A172 (cell line): ENCODE measurements at regions not wholly inside any gene's neighbourhood (a gene's known extent, or its start where the extent isn't known, plus 50 kb on each side); places are given as distances from the start of the nearest gene placed in this dataset.

Source experiments
- DNase-seq: peaks from one replicate; pipeline ENCODE4 v3.0.0-alpha.2; 2015; ENCODE audit warnings: low spot score

GRCh38 chr7:85890244-85890811 lies 703.5 kb upstream of the SEMA3D start:
- peak; percentile 24 for DNase-seq

DNA sequence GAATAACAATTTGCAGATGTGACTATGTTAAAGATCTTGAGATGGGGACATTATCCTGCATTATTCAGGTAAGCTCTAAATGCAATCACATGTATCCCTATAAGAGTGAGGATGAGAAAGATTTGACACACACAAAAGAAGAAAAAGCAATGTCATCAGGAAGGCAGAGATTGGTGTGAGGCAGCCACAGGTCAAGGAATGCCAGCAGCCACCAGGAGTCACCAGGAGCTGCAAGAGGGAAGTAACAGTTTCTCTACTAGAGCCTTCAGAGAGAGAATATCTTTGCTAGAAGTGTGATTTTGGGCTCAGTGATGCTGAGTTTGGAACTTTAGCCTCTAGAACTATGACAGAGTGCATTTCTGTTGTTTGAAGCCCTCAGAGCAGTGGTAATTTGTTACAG lies 700.3 kb upstream of the SEMA3D start:
- no peak for DNase-seq

- DNase-seq: no peak
Measured at GRCh38 chr7:85882335-85882734, 695.5 kb upstream of the SEMA3D start.

DNA sequence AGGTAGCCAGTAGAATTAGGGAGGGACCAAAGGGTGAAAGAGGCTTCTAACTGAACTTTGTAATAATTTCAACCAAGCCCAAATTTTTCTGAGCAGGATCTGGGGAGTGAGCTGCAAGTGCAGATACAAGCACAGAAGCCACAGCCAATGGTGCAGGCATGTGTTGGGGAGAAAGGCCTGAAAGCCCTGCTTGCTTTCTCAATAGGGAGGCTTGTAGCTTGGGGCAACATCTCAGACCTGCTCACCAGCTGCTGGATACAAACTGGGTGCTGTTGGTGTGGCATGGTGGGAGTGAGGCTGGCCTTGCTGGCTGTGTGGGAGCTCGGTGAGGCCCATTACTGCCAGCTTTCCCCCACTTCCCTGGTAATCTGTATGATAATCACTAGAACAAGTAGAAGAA lies 688.5 kb upstream of the SEMA3D start:
- DNase-seq: no peak

GRCh38 chr7:85866540-85866939 lies 679.7 kb upstream of the SEMA3D start:
- no peak for DNase-seq

DNA sequence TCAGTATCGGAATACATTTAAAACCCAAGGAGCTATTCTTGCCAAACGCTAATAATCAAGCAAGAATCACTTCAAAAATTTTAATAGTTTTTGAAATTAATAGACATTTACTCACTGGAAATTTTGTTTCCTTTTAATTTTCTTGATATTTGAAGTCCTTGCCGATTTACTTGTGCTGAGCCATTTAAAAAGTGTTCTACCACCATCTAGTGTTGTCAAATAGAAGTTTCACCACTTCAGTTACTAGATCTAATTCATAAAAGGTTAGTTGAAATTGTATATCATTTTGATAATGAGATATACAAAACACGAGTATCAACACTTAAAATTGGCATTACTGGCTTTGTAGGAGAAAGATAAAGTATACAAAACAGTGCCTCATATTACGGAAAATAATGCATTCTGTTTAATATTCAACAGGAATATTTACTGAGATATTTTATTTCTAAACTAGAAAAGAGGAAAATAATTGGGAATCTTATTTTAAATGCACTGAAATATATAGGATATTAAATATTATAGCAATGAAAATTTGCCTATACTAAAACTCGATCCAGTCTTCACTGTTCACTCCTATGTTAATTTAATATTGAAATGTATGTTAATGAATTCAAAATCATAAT lies 664.8 kb upstream of the SEMA3D start:
- peak; percentile 10 for DNase-seq

- no peak for DNase-seq
Measured at GRCh38 chr7:85850381-85850780, 663.5 kb upstream of the SEMA3D start.

DNA sequence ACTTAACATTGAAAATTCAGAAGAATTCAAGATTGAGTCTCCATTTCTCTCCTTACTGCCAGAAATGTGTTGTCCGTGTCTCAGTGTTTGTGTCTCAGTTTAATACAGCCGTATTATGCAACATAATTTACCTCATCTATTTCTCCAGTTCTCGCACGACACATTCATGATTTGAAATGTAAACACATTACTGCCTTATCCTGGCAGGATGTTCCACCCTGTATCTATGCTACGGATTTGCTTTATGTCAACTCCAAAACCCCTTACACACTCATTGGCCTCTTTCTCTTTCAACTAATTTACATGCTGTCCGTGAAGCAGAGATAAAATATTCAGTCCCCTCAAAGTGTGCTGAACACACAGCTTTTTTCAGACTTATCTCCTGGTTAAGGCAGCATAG lies 653.7 kb upstream of the SEMA3D start:
- no peak for DNase-seq

GRCh38 chr7:85833066-85833465 lies 646.2 kb upstream of the SEMA3D start:
- no peak for DNase-seq

- DNase-seq: no peak
Measured at GRCh38 chr7:85830982-85831381, 644.1 kb upstream of the SEMA3D start.

GRCh38 chr7:85829817-85830432 lies 643.1 kb upstream of the SEMA3D start:
- peak; percentile 14 for DNase-seq

- no peak for DNase-seq
Measured at GRCh38 chr7:85829176-85829575, 642.3 kb upstream of the SEMA3D start.

DNA sequence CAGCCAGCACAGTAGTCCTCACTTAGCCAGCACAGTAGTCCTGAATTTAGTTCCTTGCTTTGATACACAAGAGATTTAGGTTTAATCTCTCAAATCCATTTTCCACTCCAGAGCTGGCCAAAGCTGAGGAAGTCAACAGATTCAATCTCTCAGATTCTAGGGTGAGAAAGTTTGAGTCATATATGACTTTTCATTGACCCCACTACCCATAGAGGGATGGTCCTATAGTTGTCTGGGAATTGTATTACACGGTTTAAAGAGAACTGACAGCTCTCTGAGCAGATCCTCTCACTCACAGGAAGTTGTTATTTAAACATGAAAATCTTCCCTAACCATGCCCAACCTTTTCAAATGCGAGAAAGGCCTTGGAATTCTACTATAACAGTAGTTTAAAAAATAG lies 641.8 kb upstream of the SEMA3D start:
- no peak for DNase-seq

- no peak for DNase-seq
Measured at GRCh38 chr7:85823396-85824080, 636.7 kb upstream of the SEMA3D start.

DNA sequence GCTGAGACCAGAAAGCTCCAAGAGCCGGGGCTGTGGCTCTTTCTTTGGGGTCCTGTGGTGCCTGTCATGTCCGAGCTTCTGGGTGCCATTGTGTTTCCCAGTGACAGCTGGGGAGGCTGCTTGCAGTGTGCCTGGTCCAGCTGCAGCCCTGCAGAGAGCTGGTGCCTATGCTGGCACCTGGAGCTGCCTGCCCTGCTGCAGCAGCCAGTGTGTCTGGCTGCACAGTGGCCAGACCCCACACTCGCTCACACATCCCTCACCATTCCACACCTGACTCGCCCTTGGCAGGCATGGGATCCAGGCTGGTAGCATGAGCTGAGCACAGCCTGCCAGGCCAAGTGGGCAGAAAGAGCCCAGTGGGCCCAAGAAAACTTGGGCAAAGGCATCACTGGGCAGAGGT lies 635.1 kb upstream of the SEMA3D start:
- no peak for DNase-seq

DNA sequence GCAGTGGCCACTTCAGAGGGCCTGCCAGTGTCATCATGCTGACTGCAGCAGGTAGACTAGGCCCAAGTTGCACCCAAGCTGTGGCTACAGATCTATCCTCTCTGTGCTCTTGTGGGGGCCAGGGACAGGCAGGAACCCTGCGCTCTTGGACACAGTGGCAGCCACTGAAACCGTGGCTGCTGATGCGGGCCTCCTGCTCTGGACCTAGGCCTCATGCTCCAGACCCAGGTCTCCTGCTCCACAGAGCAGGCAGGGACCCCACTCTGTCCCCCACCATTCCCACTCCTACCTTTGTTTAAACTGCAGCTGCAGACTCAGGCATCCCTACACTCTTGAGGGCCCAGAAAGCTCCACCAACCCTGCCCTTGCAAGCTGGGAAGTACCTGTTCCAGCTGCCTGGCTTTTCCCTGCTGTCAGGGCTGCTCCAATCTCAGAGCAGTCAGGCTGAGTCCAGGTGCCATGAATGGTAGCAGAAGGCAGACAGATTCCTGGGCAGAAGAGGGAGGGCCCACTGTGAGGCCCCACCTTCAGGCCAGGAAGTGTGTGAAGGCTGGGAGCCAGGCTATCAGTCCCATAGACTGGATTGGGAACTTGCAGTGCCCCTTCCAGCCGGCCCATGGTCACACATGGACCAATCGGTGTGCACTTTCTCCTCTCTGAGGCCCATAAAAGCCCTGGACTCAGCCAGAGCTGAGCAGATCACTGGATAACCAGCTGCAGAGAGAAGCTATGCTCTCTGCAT lies 634.0 kb upstream of the SEMA3D start:
- no peak for DNase-seq

DNA sequence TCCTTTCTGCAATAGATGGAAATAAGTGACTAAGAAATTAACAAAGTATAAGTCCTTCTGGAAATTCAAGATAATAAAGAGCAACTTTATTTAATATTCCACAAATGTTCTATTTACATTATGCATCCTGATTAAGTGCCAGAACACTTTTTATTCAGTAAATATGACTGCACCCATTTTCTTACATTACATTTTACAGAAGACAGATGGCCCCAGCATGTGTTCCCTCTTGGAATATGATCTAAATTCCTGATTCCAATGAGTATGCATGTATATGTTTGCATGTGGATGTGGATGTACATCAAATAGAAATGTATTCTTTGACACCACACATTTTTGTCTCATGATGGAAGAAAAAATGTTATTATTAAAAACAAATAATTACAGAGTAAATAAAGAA lies 628.7 kb upstream of the SEMA3D start:
- no peak for DNase-seq

GRCh38 chr7:85806321-85806720 lies 619.5 kb upstream of the SEMA3D start:
- DNase-seq: no peak

- DNase-seq: no peak
Measured at GRCh38 chr7:85805656-85806055, 618.8 kb upstream of the SEMA3D start.

DNA sequence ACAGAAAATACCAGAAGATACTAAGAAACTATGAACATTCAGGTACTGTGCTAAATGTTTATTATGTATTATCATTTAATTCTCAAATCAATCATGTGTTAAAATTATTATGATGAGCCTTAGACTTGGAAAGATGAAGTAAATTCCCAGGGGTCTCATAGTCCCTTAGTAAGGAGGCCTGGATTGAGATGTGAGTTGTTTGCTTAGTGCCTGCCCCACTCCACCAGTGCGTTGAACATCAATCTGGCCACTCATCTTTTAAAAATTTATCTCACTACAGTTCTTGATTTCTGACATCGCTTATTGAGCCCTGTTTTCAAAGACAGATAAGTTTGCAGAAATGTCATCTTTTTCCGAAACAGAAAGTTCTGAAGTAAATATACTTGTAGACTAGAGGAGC lies 618.4 kb upstream of the SEMA3D start:
- DNase-seq: no peak

DNA sequence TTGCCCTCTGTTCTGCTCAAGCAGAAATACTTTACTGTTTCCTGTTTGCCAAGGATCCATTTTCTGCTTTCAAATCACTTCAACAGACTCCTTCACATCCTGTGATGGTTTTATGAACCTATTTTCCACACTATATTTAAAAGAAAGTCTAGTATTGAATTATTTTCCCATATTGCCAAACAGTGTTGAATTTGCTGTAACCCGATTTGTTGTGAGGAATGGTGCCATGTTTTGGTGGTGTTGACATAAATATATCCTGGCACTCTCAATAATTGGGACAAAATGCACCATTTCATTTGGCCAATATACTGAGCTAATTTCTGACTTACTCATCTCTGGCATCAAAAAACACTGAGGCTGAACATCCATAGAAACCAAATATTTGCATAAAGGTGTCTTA lies 615.4 kb upstream of the SEMA3D start:
- DNase-seq: no peak

GRCh38 chr7:85796956-85797355 lies 610.1 kb upstream of the SEMA3D start:
- DNase-seq: no peak
